Fibroblast of mammary gland (primary cell): ENCODE measurements at regions not wholly inside any gene's neighbourhood (a gene's known extent, or its start where the extent isn't known, plus 50 kb on each side); places are given as distances from the start of the nearest gene placed in this dataset.

Source experiments
- DNase-seq: peaks from one replicate; pipeline ENCODE4 v3.0.0-alpha.2; 2010; ENCODE audit warnings: low read depth
- H3K4me3 ChIP-seq: 2 replicates; pipeline ENCODE4 v1.5.1; 2011; ENCODE audit warnings: low read depth, mild to moderate bottlenecking, low read length, moderate library complexity; ENCODE audit not compliant: control insufficient read depth
- CTCF ChIP-seq: conservative IDR thresholded peaks from 2 replicates; pipeline ENCODE4 v1.5.1; 2011; ENCODE audit warnings: low read depth, low read length, inconsistent platforms; ENCODE audit not compliant: control insufficient read depth, insufficient read depth

GRCh38 chr1:229950908-229951307 lies 116.1 kb upstream of the GALNT2 start:
- no peak for DNase-seq
- no peak overlapping the region for H3K4me3 ChIP-seq
- no peak for TF ChIP-seq CTCF

- no peak for DNase-seq
- no peak for TF ChIP-seq CTCF
- no peak overlapping the region for H3K4me3 ChIP-seq
These were observed 115.0 kb upstream of the GALNT2 start for GRCh38 chr1:229951856-229952534.

GRCh38 chr1:229952670-229953520 lies 114.1 kb upstream of the GALNT2 start:
- TF ChIP-seq CTCF: no peak
- no peak overlapping the region for H3K4me3 ChIP-seq
- DNase-seq: peak; percentile 3

- no peak for TF ChIP-seq CTCF
- H3K4me3 ChIP-seq: no peak overlapping the region
- no peak for DNase-seq
These were observed 113.2 kb upstream of the GALNT2 start for GRCh38 chr1:229953736-229954326.

GRCh38 chr1:229964281-229964680 lies 102.8 kb upstream of the GALNT2 start:
- no peak for DNase-seq
- no peak for TF ChIP-seq CTCF
- H3K4me3 ChIP-seq: no peak overlapping the region

- no peak for DNase-seq
- no peak overlapping the region for H3K4me3 ChIP-seq
- TF ChIP-seq CTCF: no peak
These were observed 96.3 kb upstream of the GALNT2 start for GRCh38 chr1:229970714-229971113.
